A673 (cell line): ENCODE measurements at regions not wholly inside any gene's neighbourhood (a gene's known extent, or its start where the extent isn't known, plus 50 kb on each side); places are given as distances from the start of the nearest gene placed in this dataset.

ENCODE experiments used
- CTCF ChIP-seq: fragments of 300-800, 200-600 bp; sonication (generic); conservative IDR thresholded peaks from 2 replicates; pipeline ENCODE4 v1.5.1; 2017; ENCODE audit warnings: low read depth, mild to moderate bottlenecking, antibody characterized with exemption, low read length, moderate library complexity, mixed read lengths
- EZH2 ChIP-seq: fragments of 200-600 bp; sonication (generic); IDR thresholded peaks from 2 replicates; pipeline ENCODE4 v1.6.1; 2017; ENCODE audit warnings: borderline replicate concordance, low read depth, mild to moderate bottlenecking, mixed read lengths, antibody characterized with exemption, low read length; ENCODE audit not compliant: poor library complexity, severe bottlenecking

GRCh38 chr7:18228686-18229085 is 201.0 kb upstream of the PRPS1L1 start:
- TF ChIP-seq CTCF = no peak
- TF ChIP-seq EZH2 = no peak
